ENCODE measurements at regions not wholly inside any gene's neighbourhood (a gene's known extent, or its start where the extent isn't known, plus 50 kb on each side); places are given as distances from the start of the nearest gene placed in this dataset.

- TF ChIP-seq POLR2A (IDR thresholded peaks at IDR 0.05) (no peak), CTCF (IDR thresholded peaks at IDR 0.05) (no peak), POLR2AphosphoS5 (IDR thresholded peaks at IDR 0.05; ENCODE audit: insufficient read depth in 1 of 2, low read depth in 1 of 2) (no peak)
Measured at GRCh38 chr9:111175350-111175749, 137.1 kb upstream of the LPAR1 start.
